ENCODE measurements at regions not wholly inside any gene's neighbourhood (a gene's known extent, or its start where the extent isn't known, plus 50 kb on each side); places are given as distances from the start of the nearest gene placed in this dataset.

- POLR2A ChIA-PET (ENCODE audit: unreplicated experiment) = no interaction called here
Measured at GRCh38 chr4:42308247-42308646, 89.0 kb upstream of the SHISA3 start.

More at GRCh38 chr4:42308247-42308646, 89.0 kb upstream of the SHISA3 start:
- H3K79me1 ChIP-seq (ENCODE audit: low read depth in 1 of 2, low read length in 2 of 2) = no peaks in the 10 kb centered on the region
- no peak overlapping the region for H2AFZ ChIP-seq (replicated peaks; ENCODE audit: low read length, poor library complexity)
- no peak overlapping the region for H3K14ac ChIP-seq (replicated peaks; ENCODE audit: low read depth, low read length)
- H3K18ac ChIP-seq (ENCODE audit: low read depth, low read length) = peak overlapping the region; percentile 69; the same call in 1 of the 2 replicates
- H2BK120ac ChIP-seq (ENCODE audit: low read depth, low read length) = no peak overlapping the region
- no peak overlapping the region for H2BK15ac ChIP-seq (ENCODE audit: low read depth, low read length)
- CTCF ChIA-PET = interaction anchor here (0.6 kb wide), 1 partner anchor 183 kb away, joined by 5 read pairs; no protein-coding TSS in a partner anchor
- no peak overlapping the region for H3K9ac ChIP-seq (ENCODE audit: low read depth, low read length)
- BruUV-seq (replicated peaks) = no TSS peak
- H3K9me1 ChIP-seq (ENCODE audit: insufficient read depth, low read length) = no peaks in the 10 kb centered on the region
- H3K23ac ChIP-seq (ENCODE audit: low read depth, low read length) = no peak overlapping the region
- WGBS, 2 experiments (ENCODE audit: extremely low coverage in 2 of 2, insufficient read length in 1 of 2) = no CpG with 5 or more reads among the region's 3 CpGs
- H3K36me3 ChIP-seq (ENCODE audit: control insufficient read depth, insufficient read depth, low read length) = no peaks in the 10 kb centered on the region
- no peak overlapping the region for H2AK9ac ChIP-seq (replicated peaks; ENCODE audit: low read depth, low read length, poor library complexity)
- dilution Hi-C loops (cut with HindIII; ENCODE audit: low sequenced_read_pairs, unreplicated experiment) = no loop called here
- DNase-seq (no peak), ATAC-seq (ENCODE audit: low read depth) (no peak)
- H3K9me3 ChIP-seq (ENCODE audit: control insufficient read depth, insufficient read depth, low read length) = no peaks in the 10 kb centered on the region
- H3K4me3 ChIP-seq (ENCODE audit: insufficient read depth, low read depth, low read length) = no peak overlapping the region
- intact Hi-C loops (cut with micrococcal nuclease) = no loop called here
- H4K20me1 ChIP-seq (ENCODE audit: insufficient read depth, low read length) = no peaks in the 10 kb centered on the region
- H2BK20ac ChIP-seq (ENCODE audit: low read depth, low read length) = no peak overlapping the region
- in situ Hi-C loops (cut with MboI; ENCODE audit: low sequenced_read_pairs) = no loop called here
- no peak overlapping the region for H4K8ac ChIP-seq (ENCODE audit: low read depth in 2 of 2, low read length in 2 of 2)
- no peak overlapping the region for H3K4me2 ChIP-seq (ENCODE audit: low read depth, low read length)
- TF ChIP-seq ELK1 (IDR thresholded peaks at IDR 0.05; ENCODE audit: borderline replicate concordance, low read depth, low read length) (no peak), RCOR1 (IDR thresholded peaks at IDR 0.05; ENCODE audit: insufficient replicate concordance, low read length) (no peak)
- H2AK5ac ChIP-seq (ENCODE audit: low read depth, low read length) = no peak overlapping the region
- no peak overlapping the region for H3K4ac ChIP-seq (ENCODE audit: low read depth, low read length)
- H2BK5ac ChIP-seq (ENCODE audit: low read depth, low read length, poor library complexity, severe bottlenecking) = no peak overlapping the region
- H3K27me3 ChIP-seq (ENCODE audit: control insufficient read depth, insufficient read depth, low read length) = no peaks in the 10 kb centered on the region; the same call in 1 of the 2 replicates
- H3K4me1 ChIP-seq (ENCODE audit: control insufficient read depth, insufficient read depth, low read length) = peaks cover 2% of the 10 kb centered on the region; the same call in 1 of the 2 replicates
- no peak overlapping the region for H3K56ac ChIP-seq (ENCODE audit: extremely low read depth, insufficient read depth, low read length)
- no peak overlapping the region for H3K27ac ChIP-seq (ENCODE audit: insufficient read depth, low read length)
- no peak overlapping the region for H4K91ac ChIP-seq (ENCODE audit: insufficient read depth, low read depth, low read length)
- H4K5ac ChIP-seq (ENCODE audit: low read depth, low read length) = no peak overlapping the region; the same call in 1 of the 2 replicates

Data from IMR-90 (cell line).